ENCODE measurements at regions not wholly inside any gene's neighbourhood (a gene's known extent, or its start where the extent isn't known, plus 50 kb on each side); places are given as distances from the start of the nearest gene placed in this dataset.
A peak's percentile ranks its signal among the peaks of the same experiment; 100 is the strongest.

- Mint-ChIP-seq H3K27ac (ENCODE audit: unreplicated experiment) (no peak overlapping the region), H3K27me3 (ENCODE audit: low read depth) (peaks cover 17% of the 10 kb centered on the region), H3K36me3 (ENCODE audit: low read depth) (no peaks in the 10 kb centered on the region), H3K4me3 (ENCODE audit: unreplicated experiment) (no peak overlapping the region), H3K4me1 (ENCODE audit: low read depth) (no peaks in the 10 kb centered on the region), H3K9me3 (ENCODE audit: low read depth) (peaks cover 8% of the 10 kb centered on the region)
- no peak for TF ChIP-seq CTCF (IDR thresholded peaks at IDR 0.05)
- DNase-seq (ENCODE audit: low spot score), result no peak
These were observed 105.8 kb downstream of the ICOS start for GRCh38 chr2:204042401-204042800.

- Mint-ChIP-seq H3K27me3 (ENCODE audit: low read depth) (peaks cover 20% of the 10 kb centered on the region), H3K9me3 (ENCODE audit: low read depth) (peaks cover 8% of the 10 kb centered on the region), H3K36me3 (ENCODE audit: low read depth) (peaks cover 2% of the 10 kb centered on the region), H3K4me3 (ENCODE audit: unreplicated experiment) (no peak overlapping the region), H3K4me1 (ENCODE audit: low read depth) (no peaks in the 10 kb centered on the region), H3K27ac (ENCODE audit: unreplicated experiment) (no peak overlapping the region)
- TF ChIP-seq CTCF (IDR thresholded peaks at IDR 0.05), result no peak
- DNase-seq (ENCODE audit: low spot score), result no peak
These were observed 109.6 kb downstream of the ICOS start for GRCh38 chr2:204046145-204046544.

- Mint-ChIP-seq H3K36me3 (ENCODE audit: low read depth) (peaks cover 2% of the 10 kb centered on the region), H3K4me3 (ENCODE audit: unreplicated experiment) (no peak overlapping the region), H3K9me3 (ENCODE audit: low read depth) (no peaks in the 10 kb centered on the region), H3K4me1 (ENCODE audit: low read depth) (no peaks in the 10 kb centered on the region), H3K27ac (ENCODE audit: unreplicated experiment) (no peak overlapping the region), H3K27me3 (ENCODE audit: low read depth) (peaks cover 27% of the 10 kb centered on the region)
- no peak for DNase-seq (ENCODE audit: low spot score)
- TF ChIP-seq CTCF (IDR thresholded peaks at IDR 0.05), result no peak
These were observed 113.1 kb downstream of the ICOS start for GRCh38 chr2:204049635-204050034.

- H3K36me3 Mint-ChIP-seq (ENCODE audit: low read depth), result peaks cover 2% of the 10 kb centered on the region
- no peaks in the 10 kb centered on the region for H3K9me3 Mint-ChIP-seq (ENCODE audit: low read depth)
- no peak for TF ChIP-seq CTCF (IDR thresholded peaks at IDR 0.05)
- H3K4me3 Mint-ChIP-seq (ENCODE audit: unreplicated experiment), result no peak overlapping the region
- H3K27me3 Mint-ChIP-seq (ENCODE audit: low read depth), result peaks cover 23% of the 10 kb centered on the region
- no peaks in the 10 kb centered on the region for H3K4me1 Mint-ChIP-seq (ENCODE audit: low read depth)
- no peak overlapping the region for H3K27ac Mint-ChIP-seq (ENCODE audit: unreplicated experiment)
- DNase-seq (ENCODE audit: low spot score), result no peak
These were observed 114.1 kb downstream of the ICOS start for GRCh38 chr2:204050681-204051080.

GRCh38 chr2:204051476-204051875 is 114.9 kb downstream of the ICOS start:
- peak; percentile 42 for TF ChIP-seq CTCF (IDR thresholded peaks at IDR 0.05)
- Mint-ChIP-seq H3K9me3 (ENCODE audit: low read depth) (no peaks in the 10 kb centered on the region), H3K4me1 (ENCODE audit: low read depth) (no peaks in the 10 kb centered on the region), H3K4me3 (ENCODE audit: unreplicated experiment) (no peak overlapping the region), H3K27me3 (ENCODE audit: low read depth) (peaks cover 21% of the 10 kb centered on the region), H3K27ac (ENCODE audit: unreplicated experiment) (no peak overlapping the region), H3K36me3 (ENCODE audit: low read depth) (peaks cover 2% of the 10 kb centered on the region)
- DNase-seq (ENCODE audit: low spot score), result no peak

Measured in chondrocyte (in vitro differentiated cells).